GM13977 (cell line): ENCODE measurements at regions not wholly inside any gene's neighbourhood (a gene's known extent, or its start where the extent isn't known, plus 50 kb on each side); places are given as distances from the start of the nearest gene placed in this dataset.

ENCODE experiments used
- DNase-seq: peaks from one replicate; pipeline ENCODE4 v3.0.0; 2012; ENCODE audit warnings: low spot score
- CTCF ChIP-seq: IDR thresholded peaks from 2 replicates; pipeline ENCODE4 v1.5.1; 2012; ENCODE audit warnings: mild to moderate bottlenecking, control low read depth; ENCODE audit not compliant: insufficient read depth; ENCODE audit errors: extremely low read depth, missing control alignments
- in situ Hi-C: fragments of 300-500 bp; cut with MboI; formaldehyde crosslinking; loops from one replicate; pipeline ENCODE4 v1.12.0; 2022; ENCODE audit warnings: low sequenced_read_pairs, low pct_unique_long_range_greater_than_20kb, mixed read lengths, inconsistent platforms; ENCODE audit not compliant: unreplicated experiment

GRCh38 chr3:186465508-186465907 is 78.7 kb downstream of the CRYGS start:
- no peak for TF ChIP-seq CTCF
- in situ Hi-C loops: no loop called here
- DNase-seq: no peak

GRCh38 chr3:186464424-186465093 is 79.6 kb downstream of the CRYGS start:
- in situ Hi-C loops: no loop called here
- no peak for DNase-seq
- TF ChIP-seq CTCF: peak; percentile 27

- in situ Hi-C loops: no loop called here
- DNase-seq: no peak
- TF ChIP-seq CTCF: no peak
These were observed 83.0 kb downstream of the CRYGS start for GRCh38 chr3:186461141-186461540.

GRCh38 chr3:186459108-186459467 is 85.1 kb downstream of the CRYGS start:
- DNase-seq: no peak
- in situ Hi-C loops: no loop called here
- no peak for TF ChIP-seq CTCF

GRCh38 chr3:186458306-186459107 is 85.7 kb downstream of the CRYGS start:
- DNase-seq: no peak
- TF ChIP-seq CTCF: no peak
- in situ Hi-C loops: no loop called here

GRCh38 chr3:186457236-186457635 is 86.9 kb downstream of the CRYGS start:
- in situ Hi-C loops: no loop called here
- DNase-seq: no peak
- no peak for TF ChIP-seq CTCF
